MM.1S (cell line): ENCODE measurements at regions not wholly inside any gene's neighbourhood (a gene's known extent, or its start where the extent isn't known, plus 50 kb on each side); places are given as distances from the start of the nearest gene placed in this dataset.

Experiments used
- CTCF ChIP-seq: fragments of 300-600 bp; sonication (generic); IDR thresholded peaks from 2 replicates; pipeline ENCODE4 v1.5.1; 2016; ENCODE audit warnings: antibody characterized with exemption, low read length, mixed read lengths
- EZH2 ChIP-seq: fragments of 300-600 bp; sonication (generic); optimal IDR thresholded peaks from 2 replicates; pipeline ENCODE3; 2017; ENCODE audit warnings: low read depth, mild to moderate bottlenecking, antibody characterized with exemption, low read length, mixed read lengths
- EZH2phosphoT487 ChIP-seq: fragments of 300-600 bp; sonication (generic); IDR thresholded peaks from 2 replicates; pipeline ENCODE4 v1.6.1; 2018; ENCODE audit warnings: antibody characterized with exemption, low read length

DNA sequence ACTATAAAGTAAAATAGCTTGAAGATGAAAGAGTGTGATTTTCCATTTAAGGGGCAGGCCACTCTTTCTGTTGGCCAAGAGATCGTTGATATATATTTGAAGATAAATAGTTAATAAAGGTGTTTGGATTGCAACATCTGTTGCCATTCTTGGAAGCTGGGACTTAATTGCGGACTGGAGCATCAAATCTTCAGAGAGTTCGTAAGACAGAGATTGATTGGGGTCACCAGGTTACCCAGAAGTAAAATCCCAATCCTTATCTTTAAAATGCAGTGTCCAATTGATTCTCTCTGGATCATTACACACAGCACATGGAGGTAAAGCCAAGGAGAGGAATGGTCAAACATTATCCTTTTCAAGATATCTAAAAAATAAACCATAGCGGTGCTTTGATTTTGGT, 220.8 kb upstream of the HES1 start:
- TF ChIP-seq CTCF (no peak), EZH2 (no peak), EZH2phosphoT487 (no peak)
